IPS DF 6.9 (cell line): ENCODE measurements at regions not wholly inside any gene's neighbourhood (a gene's known extent, or its start where the extent isn't known, plus 50 kb on each side); places are given as distances from the start of the nearest gene placed in this dataset.
"Not testable (repeated sequence)": the region's sequence is repeated elsewhere in the genome, so short reads cannot be mapped to it uniquely, and the experiment has no call there.

Experiments used
- DNase-seq: peaks from one replicate; pipeline ENCODE4 v3.0.0-alpha.2; 2013; ENCODE audit warnings: low read depth, low spot score
- H3K27ac ChIP-seq: one replicate; pipeline ENCODE4 v1.5.1; 2013; ENCODE audit warnings: low read length, control low read depth
- H3K27me3 ChIP-seq: 2 replicates; pipeline ENCODE4 v1.6.1; 2013; ENCODE audit warnings: mild to moderate bottlenecking, low read length; ENCODE audit not compliant: control insufficient read depth, insufficient read depth
- H3K36me3 ChIP-seq: 2 replicates; pipeline ENCODE4 v1.6.1; 2013; ENCODE audit warnings: low read length; ENCODE audit not compliant: control insufficient read depth, insufficient read depth
- H3K4me1 ChIP-seq: 2 replicates; pipeline ENCODE4 v1.6.1; 2013; ENCODE audit warnings: low read length; ENCODE audit not compliant: control insufficient read depth, insufficient read depth
- H3K4me3 ChIP-seq: 2 replicates; pipeline ENCODE4 v1.5.1; 2013; ENCODE audit warnings: mild to moderate bottlenecking, low read length
- H3K9me3 ChIP-seq: 2 replicates; pipeline ENCODE4 v1.6.1; 2013; ENCODE audit warnings: low read length, inconsistent platforms; ENCODE audit not compliant: control insufficient read depth, insufficient read depth
- WGBS: extraction: QIAGEN DNeasy Blood & Tissue Kit; methylation state at CpG from one replicate; pipeline ENCODE4 v1.1.7; 2013; ENCODE audit warnings: mixed read lengths, missing lambda C conversion rate; ENCODE audit not compliant: insufficient read length, insufficient coverage; 5-methylcytosine and 5-hydroxymethylcytosine counted together

DNA sequence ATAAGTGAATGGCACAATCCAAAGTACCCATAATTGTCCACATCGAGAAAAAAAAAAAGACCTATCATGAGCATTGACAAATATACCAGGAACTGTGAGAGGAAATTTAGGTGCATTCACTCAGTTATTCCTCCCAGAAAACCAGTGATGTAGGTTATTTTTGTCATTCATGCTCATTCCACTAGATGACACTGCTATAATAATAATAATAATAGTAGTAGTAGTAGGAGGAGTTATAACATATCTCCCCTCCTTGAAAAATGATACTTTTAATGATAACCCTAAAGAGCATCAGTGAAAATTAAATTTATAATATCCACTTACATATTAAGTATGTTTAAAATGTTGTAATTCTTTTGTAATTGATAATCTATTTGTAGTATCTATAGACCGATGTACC lies 463.9 kb upstream of the MIR17HG start:
- Histone ChIP-seq H3K4me1 (no peaks in the 10 kb centered on the region), H3K36me3 (no peaks in the 10 kb centered on the region), H3K4me3 (no peak overlapping the region), H3K27ac (no peak overlapping the region), H3K9me3 (no peaks in the 10 kb centered on the region), H3K27me3 (no peaks in the 10 kb centered on the region)
- no peak for DNase-seq
- WGBS: no CpG with 5 or more reads among the region's 2 CpGs

GRCh38 chr13:90884066-90884465 lies 463.4 kb upstream of the MIR17HG start:
- no CpG with 5 or more reads among the region's 5 CpGs for WGBS

DNA sequence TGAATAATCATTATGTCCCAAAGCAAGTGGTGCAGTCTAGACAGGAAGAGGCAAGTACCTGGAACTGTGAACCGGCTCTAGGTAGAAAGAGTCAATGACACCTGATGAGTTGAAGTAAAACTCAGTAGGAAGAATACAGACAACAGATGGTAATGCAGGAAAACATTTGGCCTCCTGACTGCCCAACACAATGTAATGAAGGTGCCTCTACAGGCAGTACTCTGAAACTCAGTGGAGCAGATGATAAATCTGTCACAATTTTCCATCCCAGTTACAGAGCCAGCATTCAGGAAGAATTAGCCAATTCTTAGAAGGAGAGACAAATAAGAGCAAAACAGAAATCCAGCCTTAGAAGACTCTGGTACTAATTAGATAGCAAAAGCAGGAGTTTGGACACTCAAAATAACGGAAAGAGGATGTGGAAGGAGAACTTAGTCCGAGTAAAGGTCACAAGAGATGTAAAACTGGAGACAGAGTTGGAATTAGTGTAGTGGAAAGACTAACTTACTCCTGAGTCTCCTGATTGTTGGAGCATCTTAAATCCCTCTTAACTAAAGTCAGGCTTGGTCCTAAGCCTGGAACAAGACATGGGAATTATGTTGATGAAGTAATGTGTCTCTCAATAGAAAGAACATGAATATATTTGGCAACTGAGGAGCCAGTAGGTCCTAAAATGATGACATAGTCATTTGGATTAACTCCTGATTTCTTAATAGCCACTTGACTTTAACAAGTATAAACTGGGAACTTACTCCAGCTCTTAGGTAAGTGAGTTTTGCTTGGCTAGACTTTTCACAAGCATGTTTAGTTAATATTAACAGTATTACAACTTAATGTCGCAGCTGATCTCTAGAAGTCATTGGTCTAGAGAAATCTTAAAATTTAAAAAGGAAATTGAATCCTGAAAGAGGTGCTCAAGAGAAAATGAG lies 457.3 kb upstream of the MIR17HG start:
- H3K9me3 ChIP-seq: no peaks in the 10 kb centered on the region
- no peak for DNase-seq
- H3K27ac ChIP-seq: no peak overlapping the region
- no CpG with 5 or more reads among the region's 4 CpGs for WGBS
- no peaks in the 10 kb centered on the region for H3K36me3 ChIP-seq
- no peak overlapping the region for H3K4me3 ChIP-seq
- no peaks in the 10 kb centered on the region for H3K4me1 ChIP-seq
- no peaks in the 10 kb centered on the region for H3K27me3 ChIP-seq

More at GRCh38 chr13:90884066-90884465, 463.4 kb upstream of the MIR17HG start:
- no peaks in the 10 kb centered on the region for H3K9me3 ChIP-seq
- H3K4me1 ChIP-seq: no peaks in the 10 kb centered on the region
- no peaks in the 10 kb centered on the region for H3K36me3 ChIP-seq
- DNase-seq: no peak
- no peaks in the 10 kb centered on the region for H3K27me3 ChIP-seq
- H3K4me3 ChIP-seq: no peak overlapping the region
- H3K27ac ChIP-seq: no peak overlapping the region

DNA sequence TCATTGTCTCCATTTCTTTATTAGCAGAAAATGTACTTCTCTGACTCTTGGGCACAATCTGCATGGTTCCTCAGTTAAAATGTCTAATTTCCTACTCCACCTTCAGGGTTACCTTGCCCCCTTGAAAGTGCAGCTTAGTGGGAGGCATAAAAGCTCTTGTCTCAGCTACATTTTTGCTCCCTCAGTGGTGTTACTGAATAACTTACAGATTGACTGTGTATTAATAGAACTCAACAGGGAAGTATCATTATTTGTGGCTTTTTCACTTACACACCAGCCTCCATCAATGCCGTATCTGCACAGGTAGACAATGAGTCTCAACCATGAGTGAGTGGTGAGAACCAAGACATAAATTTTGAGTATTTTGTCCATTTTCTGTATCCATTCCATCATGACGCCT lies 456.2 kb upstream of the MIR17HG start:
- no CpG with 5 or more reads among the region's 2 CpGs for WGBS
- Histone ChIP-seq H3K27me3 (no peaks in the 10 kb centered on the region), H3K4me3 (no peak overlapping the region), H3K9me3 (no peaks in the 10 kb centered on the region), H3K27ac (no peak overlapping the region), H3K4me1 (no peaks in the 10 kb centered on the region), H3K36me3 (no peaks in the 10 kb centered on the region)
- DNase-seq: no peak

DNA sequence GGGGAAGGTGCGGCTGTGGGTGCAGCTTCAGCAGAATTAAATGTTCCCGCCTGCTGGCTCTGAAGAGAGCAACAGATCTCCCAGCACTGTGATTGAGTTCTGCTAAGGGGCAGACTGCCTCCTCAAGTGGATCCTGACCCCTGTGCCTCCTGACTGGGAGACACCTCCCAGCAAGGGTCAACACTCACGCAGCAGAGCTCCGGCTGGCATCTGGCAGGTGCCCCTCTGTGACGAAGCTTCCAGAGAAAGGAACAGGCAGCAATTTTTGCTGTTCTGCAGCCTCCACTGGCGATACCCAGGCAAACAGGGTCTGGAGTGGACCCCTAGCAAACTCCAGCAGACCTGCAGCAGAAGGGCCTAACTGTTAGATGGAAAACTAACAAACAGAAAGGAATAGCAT lies 454.3 kb upstream of the MIR17HG start:
- H3K27ac ChIP-seq, DNase-seq, H3K4me3 ChIP-seq, H3K9me3 ChIP-seq, H3K4me1 ChIP-seq, H3K27me3 ChIP-seq, H3K36me3 ChIP-seq: not testable (repeated sequence)
- WGBS: no CpG with 5 or more reads among the region's 6 CpGs

DNA sequence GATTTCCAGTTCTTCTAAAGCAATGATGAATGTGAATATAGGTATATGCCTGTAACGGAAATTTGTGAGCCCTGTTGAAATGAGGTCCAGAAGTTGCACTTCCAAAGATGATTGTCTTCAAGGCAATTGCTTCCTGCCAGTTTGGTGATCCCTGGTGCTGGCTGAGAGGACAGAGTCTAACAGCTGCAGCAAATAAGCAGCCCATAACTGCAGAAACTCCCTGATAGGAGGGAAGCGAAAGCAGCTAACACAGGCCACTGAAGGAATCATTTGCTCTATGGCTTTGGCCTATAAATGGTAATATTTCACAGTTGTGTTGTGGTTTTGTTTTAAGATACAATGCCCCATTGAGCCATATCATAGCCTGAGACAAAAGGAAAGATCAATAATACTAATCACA lies 451.5 kb upstream of the MIR17HG start:
- Histone ChIP-seq H3K27ac (no peak overlapping the region), H3K36me3 (no peaks in the 10 kb centered on the region), H3K4me1 (no peaks in the 10 kb centered on the region), H3K4me3 (no peak overlapping the region), H3K27me3 (no peaks in the 10 kb centered on the region), H3K9me3 (no peaks in the 10 kb centered on the region)
- no peak for DNase-seq
- no CpG with 5 or more reads among the region's 2 CpGs for WGBS

GRCh38 chr13:90898811-90899210 lies 448.7 kb upstream of the MIR17HG start:
- Histone ChIP-seq H3K4me3 (no peak overlapping the region), H3K9me3 (no peaks in the 10 kb centered on the region), H3K27me3 (no peaks in the 10 kb centered on the region), H3K4me1 (no peaks in the 10 kb centered on the region), H3K27ac (no peak overlapping the region), H3K36me3 (no peaks in the 10 kb centered on the region)
- DNase-seq: no peak
- no CpG with 5 or more reads among the region's 1 CpG for WGBS

GRCh38 chr13:90899416-90899815 lies 448.1 kb upstream of the MIR17HG start:
- no peaks in the 10 kb centered on the region for H3K4me1 ChIP-seq
- no CpG with 5 or more reads among the region's 1 CpG for WGBS
- no peaks in the 10 kb centered on the region for H3K27me3 ChIP-seq
- no peaks in the 10 kb centered on the region for H3K36me3 ChIP-seq
- no peak for DNase-seq
- H3K27ac ChIP-seq: no peak overlapping the region
- no peak overlapping the region for H3K4me3 ChIP-seq
- H3K9me3 ChIP-seq: no peaks in the 10 kb centered on the region

GRCh38 chr13:90902255-90902654 lies 445.2 kb upstream of the MIR17HG start:
- H3K36me3 ChIP-seq: no peaks in the 10 kb centered on the region
- H3K4me1 ChIP-seq: no peaks in the 10 kb centered on the region
- no peak overlapping the region for H3K27ac ChIP-seq
- no peaks in the 10 kb centered on the region for H3K27me3 ChIP-seq
- no peaks in the 10 kb centered on the region for H3K9me3 ChIP-seq
- no CpG with 5 or more reads among the region's 2 CpGs for WGBS
- H3K4me3 ChIP-seq: no peak overlapping the region
- DNase-seq: no peak

DNA sequence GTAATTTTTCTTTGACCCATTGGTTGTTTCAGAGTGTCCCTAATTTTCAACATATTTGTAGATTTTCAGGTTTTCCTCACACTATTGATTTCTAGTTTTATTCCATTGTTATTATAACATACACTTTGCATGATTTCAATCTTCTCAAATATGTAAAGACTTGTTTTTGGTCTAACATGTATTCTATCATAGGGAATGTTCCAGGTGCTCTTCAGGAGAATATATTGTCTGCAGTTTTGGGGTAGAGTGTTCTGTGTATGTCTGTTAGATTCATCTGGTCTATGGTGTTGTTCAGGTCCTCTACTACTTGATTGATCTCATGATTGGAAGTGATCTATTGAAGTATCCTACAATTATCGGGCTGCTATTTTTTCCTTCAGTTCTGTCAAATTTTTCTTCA lies 440.9 kb upstream of the MIR17HG start:
- H3K27ac ChIP-seq: no peak overlapping the region
- H3K4me1 ChIP-seq: no peaks in the 10 kb centered on the region
- no peak overlapping the region for H3K4me3 ChIP-seq
- H3K27me3 ChIP-seq: no peaks in the 10 kb centered on the region
- no peaks in the 10 kb centered on the region for H3K36me3 ChIP-seq
- H3K9me3 ChIP-seq: no peaks in the 10 kb centered on the region
- WGBS: no CpG with 5 or more reads among the region's 1 CpG
- DNase-seq: no peak

DNA sequence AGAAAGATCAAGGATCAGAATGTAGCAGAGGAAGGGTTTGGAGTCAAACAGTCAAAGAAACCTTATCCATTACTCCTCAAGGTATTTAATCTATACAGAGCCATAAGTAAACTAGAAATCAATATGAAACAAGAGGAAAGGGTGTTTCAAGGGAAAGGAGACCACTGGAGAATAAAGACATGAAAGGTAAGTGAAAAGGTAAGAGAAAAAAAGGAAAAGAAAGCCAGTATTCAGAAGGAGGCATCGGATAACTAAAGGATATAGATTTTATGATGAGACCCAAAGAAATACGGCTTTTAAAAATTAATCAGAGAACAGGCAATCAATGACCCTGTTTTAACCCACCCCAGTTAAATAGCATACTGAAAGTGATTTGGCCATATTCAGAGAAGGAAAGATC lies 438.7 kb upstream of the MIR17HG start:
- no peaks in the 10 kb centered on the region for H3K4me1 ChIP-seq
- H3K4me3 ChIP-seq: no peak overlapping the region
- H3K36me3 ChIP-seq: no peaks in the 10 kb centered on the region
- H3K27me3 ChIP-seq: no peaks in the 10 kb centered on the region
- DNase-seq: no peak
- no peak overlapping the region for H3K27ac ChIP-seq
- no peaks in the 10 kb centered on the region for H3K9me3 ChIP-seq
- no CpG with 5 or more reads among the region's 2 CpGs for WGBS
